HG03103 (cell line): ENCODE measurements at regions not wholly inside any gene's neighbourhood (a gene's known extent, or its start where the extent isn't known, plus 50 kb on each side); places are given as distances from the start of the nearest gene placed in this dataset.

Experiments
- ATAC-seq: cut with Tn5 transposase; IDR thresholded peaks from one replicate; pipeline ENCODE4 v1.9.1; 2021; ENCODE audit warnings: low read depth; ENCODE audit not compliant: unreplicated experiment

DNA sequence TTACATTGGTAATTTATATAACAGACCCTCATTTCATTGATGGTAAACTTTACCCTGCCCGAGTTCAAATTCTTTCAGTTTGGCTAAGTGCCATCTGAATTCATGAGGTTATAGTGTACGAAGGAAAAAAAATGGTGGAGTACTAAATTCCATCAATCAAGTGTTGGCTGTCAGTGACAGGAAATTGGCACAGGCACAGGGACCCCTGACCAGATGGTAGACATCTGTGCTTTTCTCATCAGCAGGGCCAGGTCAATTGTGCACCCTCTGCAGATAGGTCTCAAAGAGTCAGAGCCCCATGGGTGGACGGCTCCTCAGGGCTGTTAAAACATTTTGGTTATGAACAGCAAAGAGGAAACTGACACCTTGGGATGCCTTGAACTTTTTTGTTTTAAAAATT lies 439.2 kb downstream of the SETBP1 start:
- no peak for ATAC-seq

DNA sequence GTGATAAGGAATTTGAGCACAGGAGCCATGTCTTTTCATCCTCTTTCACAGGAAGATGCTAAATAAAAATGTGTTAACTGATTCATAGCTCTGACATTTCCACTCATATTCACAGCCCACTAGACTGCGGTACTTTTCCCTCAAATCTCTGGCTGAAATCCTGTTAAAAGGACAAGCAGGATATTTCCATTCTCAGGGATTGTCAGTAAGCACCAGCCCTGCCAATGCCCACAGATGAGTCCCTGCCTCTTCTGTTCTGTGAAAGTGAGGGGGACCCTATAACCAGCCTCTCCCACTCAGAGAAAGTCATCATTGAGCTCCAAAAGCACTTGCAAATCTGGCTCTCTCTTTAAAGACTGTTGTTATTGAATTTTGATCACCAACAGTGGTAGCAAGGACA lies 440.5 kb downstream of the SETBP1 start:
- no peak for ATAC-seq

DNA sequence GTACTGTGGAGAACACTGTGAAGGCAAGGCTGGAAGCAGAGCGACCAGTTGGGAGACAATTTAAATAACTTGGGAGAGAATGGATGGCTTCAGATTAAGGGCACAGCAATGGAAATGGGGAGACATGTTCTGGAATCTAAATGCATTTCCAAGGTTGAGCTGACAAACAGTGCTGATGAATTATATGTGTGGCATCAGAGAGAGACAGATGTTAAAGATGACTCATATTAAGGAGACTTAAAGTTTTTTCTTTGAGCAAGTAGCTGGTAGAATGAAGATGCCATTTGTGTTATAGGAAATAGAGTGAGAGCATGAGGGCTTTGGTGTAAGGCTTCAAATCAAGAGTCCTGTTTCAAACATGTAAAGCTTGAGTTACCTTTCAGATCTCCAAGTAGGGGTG lies 441.8 kb downstream of the SETBP1 start:
- no peak for ATAC-seq

DNA sequence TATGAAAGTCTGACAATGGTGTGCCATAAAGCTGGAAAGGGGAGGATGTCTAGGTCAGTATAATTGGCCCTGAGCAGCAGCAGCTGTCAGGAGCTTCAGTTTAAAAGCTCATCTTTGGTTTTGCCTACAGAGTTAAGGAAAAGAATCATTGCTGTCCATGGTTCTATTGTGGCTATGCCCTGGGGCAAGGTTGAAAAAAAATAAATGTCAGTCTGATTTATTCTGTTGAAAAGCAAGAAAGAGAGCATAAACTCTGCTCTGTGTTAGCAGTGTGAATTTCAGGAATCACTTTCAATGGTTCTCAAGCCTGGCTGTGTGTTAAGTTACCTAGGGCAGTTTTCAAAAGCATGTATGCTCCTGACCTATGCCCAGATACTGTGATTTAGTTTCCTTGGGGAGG lies 446.7 kb downstream of the SETBP1 start:
- no peak for ATAC-seq

DNA sequence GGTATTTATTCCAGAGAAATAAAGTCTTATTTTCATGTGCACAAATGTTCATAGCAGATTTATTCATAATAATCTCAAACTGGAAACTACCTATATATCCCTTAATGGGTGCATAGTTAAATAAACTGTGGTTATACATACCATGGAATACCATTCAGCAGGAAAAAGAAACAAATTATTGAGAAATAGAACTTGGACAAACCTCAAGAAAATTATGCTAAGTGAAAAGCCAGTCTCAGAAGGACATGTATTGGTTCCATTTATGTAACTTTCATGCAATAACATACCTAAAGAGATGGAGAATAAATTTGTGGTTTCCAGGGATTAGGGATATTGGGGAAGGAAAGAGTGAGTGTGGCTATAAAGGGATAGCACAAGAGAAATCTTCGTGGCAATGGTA lies 452.6 kb downstream of the SETBP1 start:
- no peak for ATAC-seq

DNA sequence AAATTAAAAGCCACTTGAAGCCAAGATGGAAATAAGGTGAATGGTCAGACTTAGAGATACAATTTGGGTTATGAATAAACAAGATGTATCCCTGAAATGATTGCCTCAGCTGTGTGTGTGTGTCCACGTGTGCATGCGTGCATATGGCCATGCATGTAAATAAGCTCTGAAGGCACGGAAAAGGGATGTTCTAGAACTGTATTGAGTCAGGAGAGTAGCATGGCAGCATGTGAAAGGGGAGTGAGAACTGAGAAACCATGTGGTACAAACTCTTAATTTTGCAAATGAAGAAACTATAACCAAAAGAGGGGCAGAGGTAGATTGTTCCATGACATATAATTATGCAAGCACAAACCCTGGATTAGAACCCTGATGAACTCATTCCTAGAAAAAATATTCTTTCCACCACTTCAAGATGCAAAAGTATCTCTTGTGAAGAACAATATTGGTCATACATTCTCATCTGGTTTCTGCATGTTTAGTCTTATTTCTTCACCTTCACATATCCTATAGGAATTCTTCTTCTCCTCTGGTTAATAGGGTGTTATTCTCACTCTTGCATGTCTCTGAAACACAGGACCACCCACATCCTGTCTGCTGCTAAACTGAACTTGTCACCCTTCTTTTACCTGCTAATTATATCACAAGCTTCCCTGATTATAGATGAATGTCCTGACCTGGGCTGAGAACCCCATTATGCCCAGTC lies 455.8 kb downstream of the SETBP1 start:
- no peak for ATAC-seq

DNA sequence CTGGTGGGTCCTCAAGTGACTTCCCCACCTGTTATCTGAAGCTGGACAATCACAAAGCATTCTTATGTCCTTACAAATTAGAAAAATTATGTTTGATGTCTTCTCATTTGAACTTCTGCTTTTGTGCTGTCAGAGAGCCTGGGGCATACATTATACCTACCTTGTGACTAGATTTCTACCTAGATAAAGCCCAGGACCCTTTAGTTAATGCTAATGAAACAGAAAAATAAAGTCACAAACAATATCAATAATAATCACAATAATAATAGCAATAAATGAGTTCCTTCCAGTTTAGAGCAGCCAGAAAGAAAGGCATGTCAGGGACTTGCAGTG lies 456.4 kb downstream of the SETBP1 start:
- ATAC-seq = no peak

DNA sequence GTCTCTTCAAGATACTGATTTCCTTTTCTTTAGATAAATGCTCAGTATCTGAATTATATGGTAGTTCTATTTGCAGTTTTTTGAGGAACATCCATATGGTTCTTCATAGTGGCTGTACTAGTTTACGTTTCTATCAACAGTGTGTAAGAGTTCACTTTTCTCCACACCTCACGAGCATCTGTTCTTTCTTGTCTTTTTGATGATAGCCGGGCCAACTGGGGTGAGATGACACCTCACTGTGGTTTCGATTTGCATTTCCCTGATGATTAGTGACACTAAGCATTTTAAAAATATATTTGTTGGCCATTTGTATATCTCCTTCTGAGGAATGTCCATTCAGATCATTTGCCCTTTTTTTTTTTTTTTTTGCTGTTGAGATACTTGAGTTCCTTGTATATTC lies 458.8 kb downstream of the SETBP1 start:
- no peak for ATAC-seq

DNA sequence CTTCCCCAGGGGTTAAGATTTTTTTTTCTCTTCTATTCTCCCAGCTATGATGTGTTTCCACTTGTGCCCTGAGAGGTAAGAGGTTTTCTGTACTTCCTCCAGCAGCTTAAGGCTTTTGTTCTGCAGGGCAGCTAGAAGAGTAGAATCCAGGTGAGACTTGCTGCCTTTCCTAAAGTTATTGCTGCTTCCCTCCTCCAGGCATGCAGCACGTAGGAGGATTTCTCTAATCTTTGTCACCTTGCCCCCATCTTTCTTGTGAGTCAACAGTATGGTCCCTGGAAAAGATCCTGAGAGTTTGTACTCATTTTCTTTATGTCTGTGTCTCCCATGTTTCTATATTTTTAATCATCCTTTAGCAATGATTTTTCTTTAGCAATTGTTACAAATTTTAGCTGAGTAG lies 462.2 kb downstream of the SETBP1 start:
- no peak for ATAC-seq

DNA sequence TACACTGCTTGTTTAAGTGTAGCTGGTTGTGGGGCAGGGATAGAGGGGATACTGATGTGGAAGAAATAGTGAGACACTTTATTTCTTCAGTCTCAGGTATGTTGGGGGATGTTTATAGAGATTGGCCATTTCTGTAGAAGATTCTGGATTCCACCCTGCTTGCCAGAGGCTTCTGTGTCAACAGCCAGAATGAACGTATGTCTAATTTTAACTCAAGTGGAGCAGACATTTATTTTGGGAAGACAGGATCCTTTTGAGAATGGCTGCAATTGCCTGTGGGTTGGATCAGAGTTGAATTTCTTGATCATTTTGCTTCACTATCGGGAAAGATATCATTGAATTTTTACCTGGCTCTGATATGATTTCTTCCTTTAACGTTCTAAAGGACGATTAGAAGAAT lies 465.6 kb upstream of the SLC14A2 start:
- ATAC-seq = no peak

DNA sequence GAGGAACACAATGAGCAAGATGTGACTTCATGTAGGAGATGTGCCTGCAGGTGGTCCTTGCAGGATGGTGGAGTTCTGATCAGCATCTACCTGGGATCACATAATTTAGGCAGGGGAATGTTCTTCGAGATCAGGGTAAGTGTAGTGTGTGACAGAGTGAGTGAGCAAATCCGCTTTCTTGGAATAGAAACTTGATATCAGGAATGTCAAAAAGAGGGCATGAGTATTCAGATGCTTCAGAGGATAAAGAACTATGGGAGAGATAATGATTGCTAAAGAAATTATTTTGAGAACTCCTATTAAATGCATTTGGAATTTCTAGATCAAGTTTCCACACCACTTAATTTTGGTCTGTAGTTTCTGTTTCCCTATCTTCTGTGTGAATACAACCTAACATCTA lies 463.6 kb upstream of the SLC14A2 start:
- ATAC-seq = no peak

DNA sequence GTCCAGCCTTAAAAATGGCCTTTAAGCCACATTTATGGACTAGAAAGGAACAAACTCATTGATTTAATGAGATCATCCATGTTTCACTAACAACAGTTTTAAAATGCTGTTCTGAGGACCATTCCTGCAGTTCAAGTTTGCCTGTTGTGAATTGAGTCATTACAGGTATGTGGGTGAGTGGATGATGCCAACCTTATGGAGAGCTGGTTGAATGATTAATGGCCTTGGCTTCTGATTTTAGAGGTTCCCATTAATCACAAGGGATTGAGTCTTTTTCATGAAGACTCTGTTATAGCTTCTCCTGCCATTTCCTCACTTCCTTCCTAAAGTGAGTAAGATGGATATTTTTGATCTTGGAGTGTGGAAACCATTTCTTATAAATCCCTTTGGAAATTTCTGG lies 459.8 kb upstream of the SLC14A2 start:
- ATAC-seq = no peak

DNA sequence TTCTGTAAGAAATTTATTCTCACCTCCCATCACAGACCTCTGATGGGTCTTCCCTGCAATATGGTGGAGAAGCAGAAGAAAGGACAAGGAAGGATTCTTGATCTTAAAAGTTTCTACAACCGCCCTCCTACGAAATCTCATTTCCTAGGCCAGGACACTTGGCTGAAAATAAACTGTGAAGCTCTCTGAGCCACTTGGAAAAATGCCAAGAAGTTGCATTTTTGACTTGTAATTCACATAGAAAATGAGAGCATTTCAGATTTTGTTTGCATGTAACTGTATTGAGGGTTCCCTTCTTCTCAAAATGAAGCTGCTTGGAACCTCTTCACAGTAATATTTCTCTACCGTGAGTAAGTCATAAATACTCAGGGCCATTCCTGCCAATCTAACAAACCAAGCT lies 458.3 kb upstream of the SLC14A2 start:
- ATAC-seq = no peak

DNA sequence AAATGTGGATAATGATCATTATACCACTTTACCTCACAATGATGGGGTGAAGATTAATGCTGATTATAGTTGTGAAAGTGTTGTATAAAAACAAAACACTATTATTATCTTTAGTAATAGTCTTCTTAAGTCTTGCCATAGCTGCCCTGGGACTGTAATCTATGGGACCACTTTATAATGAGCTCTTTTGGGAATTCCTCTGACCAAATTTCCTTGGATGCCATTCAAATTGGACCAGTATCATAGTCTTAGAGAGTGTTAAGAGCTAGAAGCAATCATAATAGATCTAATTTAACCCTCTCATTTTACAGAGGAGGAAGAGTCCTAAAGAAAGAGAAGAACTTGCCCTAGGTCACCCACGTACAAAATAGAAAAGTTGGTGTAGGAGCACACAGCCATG lies 457.7 kb upstream of the SLC14A2 start:
- ATAC-seq = no peak

DNA sequence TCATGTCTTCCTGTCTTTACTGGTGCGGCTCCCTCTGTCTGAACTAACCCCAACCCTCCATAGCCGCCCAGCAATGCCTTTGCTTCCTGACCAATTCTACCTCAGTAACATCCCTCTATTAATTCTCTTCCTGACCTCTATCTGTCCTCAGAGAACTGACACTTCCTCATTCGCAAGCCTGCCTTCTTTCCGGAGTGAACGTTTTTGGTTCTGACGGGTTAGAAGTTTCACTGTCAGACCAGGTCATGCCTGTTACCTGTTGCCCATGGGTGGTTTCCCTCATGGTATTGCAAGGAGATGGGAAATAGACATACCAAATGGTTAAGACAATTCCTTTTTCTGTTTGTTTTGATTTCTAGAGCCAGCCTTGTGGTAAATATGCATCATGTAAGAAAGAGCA lies 453.4 kb upstream of the SLC14A2 start:
- ATAC-seq = no peak

DNA sequence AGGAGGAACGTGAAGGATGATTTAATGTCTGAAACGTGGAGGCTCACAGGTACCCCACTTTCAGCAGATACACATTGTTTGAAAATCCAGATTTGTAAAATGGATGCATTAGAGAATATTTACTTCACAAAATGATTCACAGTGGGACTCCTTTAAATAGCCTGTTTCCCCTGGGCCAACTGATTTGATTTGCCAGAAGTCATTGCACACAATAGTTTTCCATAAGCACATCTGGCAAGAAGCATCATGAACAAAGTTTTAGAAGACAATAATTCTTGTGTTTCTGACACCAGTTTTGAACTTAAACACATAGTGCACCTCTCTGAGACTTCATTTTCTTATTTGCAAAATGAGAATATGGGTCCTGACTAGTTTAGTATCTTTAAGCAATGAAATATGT lies 451.4 kb upstream of the SLC14A2 start:
- ATAC-seq = no peak

DNA sequence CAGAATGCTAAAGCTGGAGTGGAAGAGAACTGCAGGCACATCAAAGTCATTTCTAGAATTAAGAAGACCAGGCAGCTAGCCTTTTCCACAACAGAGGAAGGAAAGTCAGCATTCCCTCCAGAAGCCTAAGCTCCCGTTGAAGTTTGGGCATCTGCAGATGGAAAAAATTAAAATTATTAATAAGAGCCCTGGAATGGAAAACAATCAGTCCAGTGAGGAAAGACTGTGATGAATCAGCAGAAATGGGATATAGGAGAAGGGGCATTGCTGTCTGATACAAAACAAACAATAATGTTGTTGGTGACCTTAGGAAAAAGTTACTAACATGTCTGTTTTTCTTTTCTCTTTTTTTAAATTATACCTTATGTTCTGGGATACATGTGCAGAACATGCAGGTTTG lies 450.7 kb upstream of the SLC14A2 start:
- no peak for ATAC-seq

DNA sequence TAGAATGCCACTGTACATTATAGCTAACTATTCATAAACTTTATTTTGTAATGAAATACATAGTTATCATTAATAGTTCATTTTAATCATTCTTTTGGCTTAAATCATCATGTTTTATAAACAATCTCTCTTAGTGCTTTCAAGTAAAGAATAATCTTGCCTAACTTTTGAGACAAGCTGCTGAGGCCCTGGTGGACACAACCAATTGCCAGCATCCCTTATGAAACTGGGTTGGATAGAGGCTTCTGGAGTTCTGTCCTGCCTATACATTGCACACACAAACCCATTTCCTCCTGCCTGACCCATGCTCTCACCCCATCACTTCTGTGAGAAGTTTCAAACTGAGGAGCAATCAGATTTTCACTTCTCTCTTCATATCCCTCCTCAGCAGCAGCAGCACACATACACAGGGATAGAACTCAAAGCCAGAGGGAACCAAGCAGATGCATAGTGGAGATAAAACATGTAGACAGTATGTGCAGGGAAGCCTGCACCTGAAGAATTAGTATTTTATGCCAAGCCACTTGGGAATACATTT lies 450.0 kb upstream of the SLC14A2 start:
- no peak for ATAC-seq

DNA sequence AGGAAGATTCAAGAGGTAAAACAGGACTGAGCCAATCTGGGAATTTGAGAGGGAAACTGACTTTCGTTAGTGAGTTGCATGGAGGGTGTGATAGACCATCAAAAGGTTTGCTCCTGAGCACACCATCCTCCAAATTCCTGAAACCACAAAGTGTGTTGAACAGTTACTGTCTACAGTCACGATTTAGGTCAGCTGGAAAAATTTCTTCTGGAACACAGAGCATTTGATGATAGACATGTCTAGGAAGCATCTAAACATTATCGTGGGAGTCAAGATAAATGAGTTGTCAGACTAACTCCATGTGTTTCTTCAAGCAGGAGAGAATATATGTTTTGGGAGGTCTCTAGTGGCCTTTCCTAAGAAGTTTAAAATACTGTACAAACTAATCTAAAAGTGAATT lies 449.4 kb upstream of the SLC14A2 start:
- no peak for ATAC-seq

DNA sequence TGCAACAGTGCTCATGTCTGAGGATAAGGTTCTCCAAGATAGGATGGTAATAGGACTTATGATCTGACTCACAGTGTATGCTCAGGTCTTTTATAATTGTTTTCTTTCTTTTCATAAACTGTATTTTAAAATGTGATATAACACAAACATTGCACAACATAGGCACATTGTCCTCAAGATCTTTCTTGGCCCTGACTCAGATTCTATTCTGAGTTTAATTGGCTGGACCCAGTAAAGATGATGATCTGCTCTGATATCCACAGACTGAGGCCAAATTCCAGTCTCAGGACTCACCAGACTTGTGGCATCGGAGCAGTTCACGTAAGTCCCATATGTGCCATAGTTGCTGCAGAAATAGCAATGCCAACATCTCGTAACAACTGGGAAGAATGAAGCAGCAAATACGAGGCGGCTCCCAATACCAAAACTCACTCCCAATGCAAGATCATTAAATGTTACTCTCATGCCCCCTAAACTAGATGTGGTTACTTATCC lies 448.9 kb upstream of the SLC14A2 start:
- no peak for ATAC-seq

DNA sequence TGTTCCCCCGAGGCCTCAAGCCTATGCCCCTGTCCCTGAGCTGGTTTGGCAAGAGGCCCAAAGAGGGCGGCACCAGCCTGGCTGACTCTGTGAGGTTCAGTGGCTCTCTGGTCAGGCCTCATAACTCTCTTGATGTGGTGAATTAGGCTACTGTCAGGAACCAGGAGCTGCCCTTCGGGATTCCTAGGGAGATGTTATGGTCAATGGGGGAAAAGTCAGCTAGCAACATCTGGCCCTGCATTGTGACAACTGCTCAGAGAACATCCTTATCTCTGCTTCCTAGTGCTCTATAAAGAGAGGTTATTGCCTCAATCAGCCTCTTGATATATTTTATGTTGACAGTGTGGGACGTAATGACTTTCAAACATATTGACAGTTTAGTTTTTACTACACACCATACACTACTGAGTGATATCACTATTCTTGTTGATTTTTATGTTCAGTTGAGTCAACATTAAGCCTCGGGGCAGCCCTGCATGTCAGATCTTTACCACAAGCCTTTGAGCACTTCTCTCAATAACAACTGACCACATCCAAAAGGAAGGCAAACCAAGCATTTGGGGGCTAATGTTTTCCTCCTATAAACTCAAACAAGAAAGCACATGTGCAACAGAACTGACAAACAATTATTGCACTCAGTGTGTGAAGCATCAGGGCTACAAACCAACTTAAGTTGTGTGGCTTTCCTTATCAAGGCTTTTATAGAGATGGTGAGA lies 448.3 kb upstream of the SLC14A2 start:
- no peak for ATAC-seq

DNA sequence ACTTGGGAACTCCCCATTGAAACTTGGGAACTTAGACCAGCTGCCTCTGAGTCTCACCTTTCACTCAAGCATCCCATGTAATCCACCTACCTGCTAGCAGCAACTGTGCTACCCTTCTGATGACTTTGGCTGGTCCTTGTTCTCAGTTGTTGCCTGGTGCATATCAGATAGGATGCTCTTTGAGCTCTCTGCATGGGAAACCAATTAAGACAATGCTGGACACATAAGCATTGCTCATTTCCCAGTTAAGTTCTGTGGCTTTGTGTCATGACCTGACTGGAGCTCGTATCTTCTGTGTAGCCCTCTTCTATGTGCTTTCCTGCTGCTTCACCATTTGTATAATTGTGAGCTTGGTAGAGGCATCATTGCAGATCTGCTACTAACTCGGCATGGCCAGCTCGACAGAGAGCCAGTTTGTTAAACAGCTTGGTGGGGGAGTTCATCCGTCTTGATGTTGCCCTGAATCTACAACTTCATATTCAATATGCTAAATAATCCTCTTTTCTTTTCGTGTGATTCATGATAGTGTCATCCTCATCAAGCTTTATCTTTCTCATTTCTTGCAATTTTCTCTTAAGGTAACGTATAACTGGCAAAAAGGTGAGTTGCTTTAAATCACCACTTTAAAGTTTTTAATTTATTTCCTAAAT lies 447.5 kb upstream of the SLC14A2 start:
- ATAC-seq = no peak
